ENCODE measurements at regions not wholly inside any gene's neighbourhood (a gene's known extent, or its start where the extent isn't known, plus 50 kb on each side); places are given as distances from the start of the nearest gene placed in this dataset.
"Not testable (repeated sequence)": the region's sequence is repeated elsewhere in the genome, so short reads cannot be mapped to it uniquely, and the experiment has no call there.

- Histone ChIP-seq H3K27me3 (ENCODE audit: insufficient read depth, low read depth, low read length) (no peaks in the 10 kb centered on the region), H3F3A (ENCODE audit: insufficient read depth, low read length, poor library complexity, severe bottlenecking) (no peaks in the 10 kb centered on the region), H3K9ac (ENCODE audit: low read length) (no peak overlapping the region), H3K9me2 (ENCODE audit: insufficient read depth, low read length) (no peaks in the 10 kb centered on the region), H3K9me3 (ENCODE audit: low read length) (peaks cover 10% of the 10 kb centered on the region), H3K79me2 (replicated peaks; ENCODE audit: insufficient read depth, low read length) (no peaks in the 10 kb centered on the region), H3K36me3 (ENCODE audit: insufficient read depth, low read length) (no peaks in the 10 kb centered on the region), H3K4me3 (ENCODE audit: low read length) (no peak overlapping the region), H3K27ac (ENCODE audit: low read length) (no peak overlapping the region), H3K4me2 (ENCODE audit: low read length) (no peak overlapping the region), H2AFZ (ENCODE audit: low read depth, low read length) (no peak overlapping the region), H4K20me1 (ENCODE audit: insufficient read depth) (no peaks in the 10 kb centered on the region)
- TF ChIP-seq MXI1 (conservative IDR thresholded peaks at IDR 0.05; ENCODE audit: poor library complexity, severe bottlenecking), result no peak
- no peak for TF ChIP-seq TAF1 (IDR thresholded peaks at IDR 0.05; ENCODE audit: low read depth)
- TF ChIP-seq EZH2 (IDR thresholded peaks at IDR 0.05; ENCODE audit: borderline replicate concordance, insufficient read depth, low read length, poor library complexity, severe bottlenecking), result no peak
- TF ChIP-seq EP300 (conservative IDR thresholded peaks at IDR 0.05; ENCODE audit: poor library complexity, severe bottlenecking), result no peak
- TF ChIP-seq SMC3 (conservative IDR thresholded peaks at IDR 0.05; ENCODE audit: poor library complexity), result no peak
- no peak for TF ChIP-seq POLR2AphosphoS5 (IDR thresholded peaks at IDR 0.05)
Measured at GRCh38 chr15:25246641-25247406, 192.0 kb downstream of the UBE3A start.

GRCh38 chr15:25247407-25248038, 191.3 kb downstream of the UBE3A start:
- Histone ChIP-seq H4K20me1 (ENCODE audit: insufficient read depth) (no peaks in the 10 kb centered on the region), H3K27me3 (ENCODE audit: insufficient read depth, low read depth, low read length) (no peaks in the 10 kb centered on the region), H3K4me3 (ENCODE audit: low read length) (no peak overlapping the region), H3K9ac (ENCODE audit: low read length) (no peak overlapping the region), H3K9me2 (ENCODE audit: insufficient read depth, low read length) (no peaks in the 10 kb centered on the region), H3K9me3 (ENCODE audit: low read length) (peaks cover 10% of the 10 kb centered on the region), H3K79me2 (replicated peaks; ENCODE audit: insufficient read depth, low read length) (no peaks in the 10 kb centered on the region), H2AFZ (ENCODE audit: low read depth, low read length) (no peak overlapping the region), H3K36me3 (ENCODE audit: insufficient read depth, low read length) (no peaks in the 10 kb centered on the region), H3F3A (ENCODE audit: insufficient read depth, low read length, poor library complexity, severe bottlenecking) (no peaks in the 10 kb centered on the region), H3K4me2 (ENCODE audit: low read length) (no peak overlapping the region), H3K27ac (ENCODE audit: low read length) (no peak overlapping the region)
- no peak for TF ChIP-seq TAF1 (IDR thresholded peaks at IDR 0.05; ENCODE audit: low read depth)
- no peak for TF ChIP-seq CTCF (IDR thresholded peaks at IDR 0.05; ENCODE audit: poor library complexity, severe bottlenecking)
- no peak for TF ChIP-seq EP300 (conservative IDR thresholded peaks at IDR 0.05; ENCODE audit: poor library complexity, severe bottlenecking)
- TF ChIP-seq SMC3 (conservative IDR thresholded peaks at IDR 0.05; ENCODE audit: poor library complexity), result no peak
- TF ChIP-seq EZH2 (IDR thresholded peaks at IDR 0.05; ENCODE audit: borderline replicate concordance, insufficient read depth, low read length, poor library complexity, severe bottlenecking), result no peak
- TF ChIP-seq REST (IDR thresholded peaks at IDR 0.05; ENCODE audit: borderline replicate concordance), result no peak
- no peak for TF ChIP-seq POLR2AphosphoS5 (IDR thresholded peaks at IDR 0.05)
- no peak for TF ChIP-seq MXI1 (conservative IDR thresholded peaks at IDR 0.05; ENCODE audit: poor library complexity, severe bottlenecking)
- TF ChIP-seq RAD21 (conservative IDR thresholded peaks at IDR 0.05), result no peak

GRCh38 chr15:25248087-25248486, 190.7 kb downstream of the UBE3A start:
- not testable (repeated sequence) for H2AFZ ChIP-seq (ENCODE audit: low read depth, low read length); H3K9me3 ChIP-seq (ENCODE audit: low read length); H3K9me2 ChIP-seq (ENCODE audit: insufficient read depth, low read length); H3K27ac ChIP-seq (ENCODE audit: low read length); H3K4me2 ChIP-seq (ENCODE audit: low read length); H3F3A ChIP-seq (ENCODE audit: insufficient read depth, low read length, poor library complexity, severe bottlenecking); H3K9ac ChIP-seq (ENCODE audit: low read length); H4K20me1 ChIP-seq (ENCODE audit: insufficient read depth); H3K4me3 ChIP-seq (ENCODE audit: low read length); H3K36me3 ChIP-seq (ENCODE audit: insufficient read depth, low read length); H3K27me3 ChIP-seq (ENCODE audit: insufficient read depth, low read depth, low read length); H3K79me2 ChIP-seq (replicated peaks; ENCODE audit: insufficient read depth, low read length)
